Gastroesophageal sphincter (tissue), 4 donors: ENCODE measurements at regions not wholly inside any gene's neighbourhood (a gene's known extent, or its start where the extent isn't known, plus 50 kb on each side); places are given as distances from the start of the nearest gene placed in this dataset.

Experiments used
- ATAC-seq: fragments of 150-250 bp; one replicate; pipeline ENCODE4 v1.9.1; 2016; ENCODE audit warnings: mild to moderate bottlenecking, moderate library complexity
- H3K27ac ChIP-seq, 4 donors: fragments of 200-600 bp; sonication (generic) in 3 of 4; 1 replicate in 3 of 4; 2 replicates in 1 of 4; pipeline ENCODE4 v1.5.1; 2016 to 2019
- H3K27me3 ChIP-seq: fragments of 200-600 bp; sonication (generic); one replicate; pipeline ENCODE4 v1.5.1; 2019
- H3K36me3 ChIP-seq, 2 donors: fragments of 200-600 bp; sonication (generic); one replicate each; pipeline ENCODE4 v1.5.1; 2019; ENCODE audit warnings: control low read depth in 1 of 2
- H3K4me1 ChIP-seq, 3 donors: fragments of 200-600 bp; sonication (generic); 1 replicate in 2 of 3; 2 replicates in 1 of 3; pipeline ENCODE4 v1.5.1; 2016 to 2019; ENCODE audit warnings: control low read depth in 2 of 3
- H3K4me3 ChIP-seq, 2 donors: fragments of 200-600 bp; sonication (generic); one replicate each; pipeline ENCODE4 v1.5.1; 2019; ENCODE audit warnings: mild to moderate bottlenecking in 1 of 2, moderate library complexity in 1 of 2
- H3K9me3 ChIP-seq, 3 donors: fragments of 200-600 bp; sonication (generic); one replicate each; pipeline ENCODE4 v1.5.1; 2017 to 2019; ENCODE audit warnings: control low read depth in 2 of 3
- CTCF ChIP-seq, 4 experiments: fragments of 200-600 bp in 2 of 4; fragments of 450-650 bp in 2 of 4; sonication (generic) in 1 of 4; IDR thresholded peaks; one replicate each; pipeline ENCODE4 v1.5.1; 2017 to 2019; ENCODE audit warnings: antibody characterized with exemption in 4 of 4, mild to moderate bottlenecking in 2 of 4, moderate library complexity in 2 of 4
- EP300 ChIP-seq: sonication (generic); formaldehyde crosslinking; IDR thresholded peaks from one replicate; pipeline ENCODE4 v1.6.1; 2017; ENCODE audit warnings: antibody characterized with exemption, mild to moderate bottlenecking
- POLR2A ChIP-seq, 2 donors: fragments of 450-650 bp; IDR thresholded peaks; one replicate each; pipeline ENCODE4 v1.6.1; 2017; ENCODE audit warnings: antibody characterized with exemption in 2 of 2, mild to moderate bottlenecking in 2 of 2, moderate library complexity in 1 of 2
- POLR2AphosphoS5 ChIP-seq: sonication (generic); formaldehyde crosslinking; IDR thresholded peaks from one replicate; pipeline ENCODE4 v1.6.1; 2017; ENCODE audit warnings: antibody characterized with exemption
- WGBS, 2 donors: methylation state at CpG; one replicate each; pipeline ENCODE4 v1.1.5; 2018; ENCODE audit warnings: low coverage in 1 of 2; 5-methylcytosine and 5-hydroxymethylcytosine counted together

DNA sequence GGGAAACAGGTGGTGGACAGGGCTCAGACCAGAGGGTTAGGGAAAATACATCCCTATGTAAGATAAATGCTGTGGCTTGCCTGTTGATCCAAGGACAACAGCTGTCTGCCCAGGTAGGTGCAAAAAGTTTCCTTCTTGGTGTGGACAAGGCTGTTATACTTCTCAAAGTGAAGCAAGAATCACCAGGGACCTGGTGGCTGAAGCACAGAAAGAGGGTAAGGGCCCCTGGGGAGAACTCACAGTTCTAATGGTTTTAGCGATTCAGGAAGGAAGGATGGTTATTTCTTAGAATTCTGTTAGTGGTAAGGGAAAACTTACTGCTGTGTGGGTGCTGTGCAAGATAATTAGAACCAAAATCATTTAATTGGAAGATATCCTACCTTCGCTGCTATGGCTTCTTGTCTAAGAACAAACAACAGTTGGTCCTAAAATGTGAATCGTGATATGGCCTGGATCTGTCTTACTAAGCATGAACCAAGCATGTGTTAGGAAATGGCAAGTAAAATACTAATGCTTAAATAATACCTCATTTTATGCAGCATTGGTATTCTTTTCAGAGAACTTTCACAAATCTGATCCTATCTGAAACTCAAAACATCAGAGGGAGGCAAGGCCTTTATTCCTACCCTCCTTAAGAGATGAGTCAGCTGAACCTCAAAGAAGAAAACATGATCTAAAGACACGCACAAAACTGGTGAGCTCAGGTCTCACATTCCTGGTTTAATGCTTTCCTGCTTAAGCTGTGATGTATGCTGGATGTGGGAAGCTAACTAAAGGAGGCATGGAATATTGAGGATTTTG lies 159.2 kb upstream of the THUMPD2 start:
- Histone ChIP-seq H3K27me3 (no peaks in the 10 kb centered on the region), H3K9me3 (no peaks in the 10 kb centered on the region), H3K36me3 (no peaks in the 10 kb centered on the region), H3K27ac (no peak overlapping the region), H3K4me3 (no peak overlapping the region), H3K4me1 (no peaks in the 10 kb centered on the region)
- no peak for ATAC-seq
- 83 to 92% methylated on average over 4 of the region's 4 CpGs for WGBS, 2 donors
- TF ChIP-seq EP300 (no peak), POLR2AphosphoS5 (no peak)

DNA sequence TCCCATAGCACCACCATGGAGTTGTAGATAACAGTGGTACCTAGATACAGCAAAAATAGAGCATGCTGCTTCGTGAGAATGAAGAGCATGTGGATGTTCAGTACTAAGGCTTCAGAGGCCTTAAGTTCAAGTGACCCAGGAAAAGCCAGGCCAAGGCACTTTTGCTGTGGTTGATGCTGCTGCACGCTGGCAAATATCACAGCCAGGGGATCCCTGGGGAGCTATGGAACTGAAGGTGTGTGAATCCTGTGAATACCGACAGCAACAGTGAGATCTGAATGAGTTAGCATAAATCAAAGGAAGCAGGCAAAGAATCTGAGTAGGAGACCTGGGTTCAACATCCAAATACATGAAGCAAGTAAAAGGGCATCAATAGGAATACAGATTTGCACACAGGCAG lies 158.6 kb upstream of the THUMPD2 start:
- no peaks in the 10 kb centered on the region for H3K27me3 ChIP-seq
- H3K4me1 ChIP-seq: no peaks in the 10 kb centered on the region
- no peaks in the 10 kb centered on the region for H3K36me3 ChIP-seq
- ATAC-seq: no peak
- no peak for TF ChIP-seq POLR2AphosphoS5
- no peak for TF ChIP-seq EP300
- no peak for TF ChIP-seq POLR2A (IDR thresholded peaks at IDR 0.05)
- TF ChIP-seq CTCF (IDR thresholded peaks at IDR 0.05): no peak
- no peaks in the 10 kb centered on the region for H3K9me3 ChIP-seq
- H3K27ac ChIP-seq: no peak overlapping the region
- no peak overlapping the region for H3K4me3 ChIP-seq
- WGBS, 2 donors: 91 to 93% methylated on average over 3 of the region's 3 CpGs

DNA sequence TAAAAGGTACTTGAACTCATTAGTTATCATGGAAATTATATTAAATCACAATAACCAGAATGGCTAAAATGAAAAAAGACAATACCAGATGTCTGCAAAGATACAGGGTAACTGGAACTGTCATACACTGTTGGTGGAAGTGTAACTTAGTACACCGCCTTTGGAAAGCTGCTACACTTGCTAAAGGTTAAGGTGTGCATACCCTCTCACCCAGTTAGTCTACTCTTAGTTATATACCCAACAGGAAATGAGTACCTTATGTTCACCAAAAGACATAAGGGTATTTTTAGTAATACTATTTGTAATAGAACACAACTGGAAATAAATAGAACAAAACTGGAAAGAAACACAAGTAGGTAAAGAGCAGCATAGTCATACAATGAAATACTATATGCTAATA lies 155.8 kb upstream of the THUMPD2 start:
- no peaks in the 10 kb centered on the region for H3K4me1 ChIP-seq
- TF ChIP-seq POLR2AphosphoS5 (no peak), POLR2A (IDR thresholded peaks at IDR 0.05) (no peak), EP300 (no peak), CTCF (IDR thresholded peaks at IDR 0.05) (no peak)
- H3K9me3 ChIP-seq: no peaks in the 10 kb centered on the region
- H3K27me3 ChIP-seq: no peaks in the 10 kb centered on the region
- no peak overlapping the region for H3K4me3 ChIP-seq
- WGBS, 2 donors: 80 to 87% methylated on average over 1 of the region's 1 CpG
- no peak for ATAC-seq
- H3K36me3 ChIP-seq: no peaks in the 10 kb centered on the region
- no peak overlapping the region for H3K27ac ChIP-seq

DNA sequence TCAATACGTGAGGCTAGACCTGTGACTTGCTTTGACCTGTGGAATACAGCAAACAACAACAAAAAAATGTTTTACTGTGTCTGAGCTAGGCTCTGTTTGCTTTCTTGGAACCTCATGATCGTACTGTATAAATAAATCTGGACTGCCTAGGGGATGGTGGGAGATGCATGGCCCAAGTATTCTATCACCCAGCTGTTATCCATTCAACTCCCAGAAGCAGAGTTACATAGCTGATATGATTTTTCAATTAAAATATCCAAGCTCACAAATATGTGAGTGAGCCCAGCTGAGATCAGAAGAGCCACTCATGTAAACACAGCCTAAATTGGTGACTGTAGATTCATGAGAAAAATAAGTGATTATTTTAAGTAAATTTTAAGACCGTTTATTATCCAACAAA lies 154.1 kb upstream of the THUMPD2 start:
- WGBS, 2 donors: 53 to 61% methylated on average over 3 of the region's 3 CpGs
- Histone ChIP-seq H3K4me3 (no peak overlapping the region), H3K27ac (no peak overlapping the region), H3K36me3 (no peaks in the 10 kb centered on the region), H3K27me3 (no peaks in the 10 kb centered on the region), H3K9me3 (no peaks in the 10 kb centered on the region), H3K4me1 (no peaks in the 10 kb centered on the region)
- ATAC-seq: no peak
- no peak for TF ChIP-seq POLR2AphosphoS5

GRCh38 chr2:39932198-39932597 lies 153.1 kb upstream of the THUMPD2 start:
- Histone ChIP-seq H3K4me3 (no peak overlapping the region), H3K9me3 (no peaks in the 10 kb centered on the region), H3K4me1 (no peaks in the 10 kb centered on the region), H3K27me3 (no peaks in the 10 kb centered on the region), H3K27ac (no peak overlapping the region), H3K36me3 (no peaks in the 10 kb centered on the region)
- WGBS, 2 donors: 82 to 84% methylated on average over 3 of the region's 3 CpGs
- no peak for ATAC-seq
- TF ChIP-seq CTCF (IDR thresholded peaks at IDR 0.05) (no peak), EP300 (no peak)

DNA sequence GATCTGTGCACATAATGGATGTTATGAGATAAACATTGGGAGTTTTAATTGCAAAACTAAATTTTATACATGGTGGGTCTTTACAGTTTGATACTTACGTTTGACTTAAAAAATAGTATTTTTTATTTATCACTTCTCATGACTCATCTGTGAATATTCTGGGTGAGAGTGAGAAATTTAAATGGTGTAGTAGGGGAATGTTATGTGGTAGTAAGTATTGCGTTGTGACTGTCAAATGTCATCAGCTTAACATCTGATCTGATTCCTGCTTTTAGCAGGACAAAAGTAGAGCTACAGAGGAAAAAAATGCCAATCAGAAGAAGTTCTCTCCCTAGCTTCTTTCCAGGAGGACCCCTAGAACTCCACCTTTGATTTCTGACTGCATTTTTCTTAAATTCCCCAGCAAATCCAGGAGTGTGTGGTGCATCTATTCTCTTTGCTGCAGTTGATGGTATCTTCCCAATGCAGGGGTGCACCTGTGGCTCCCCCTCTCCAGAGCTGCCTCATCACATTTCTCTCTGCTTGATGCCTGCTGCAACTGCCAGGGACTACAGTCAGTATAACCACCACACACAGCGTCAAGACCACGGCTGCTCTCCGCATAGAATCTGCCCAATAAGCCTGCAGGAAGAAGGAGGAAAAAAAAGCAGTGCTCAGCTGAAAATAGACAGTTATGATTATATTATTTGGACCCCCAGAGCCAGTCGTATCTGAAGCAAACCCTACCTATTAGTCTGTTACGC lies 151.3 kb upstream of the THUMPD2 start:
- no peaks in the 10 kb centered on the region for H3K36me3 ChIP-seq
- no peak for TF ChIP-seq POLR2A (IDR thresholded peaks at IDR 0.05)
- TF ChIP-seq CTCF (IDR thresholded peaks at IDR 0.05): no peak
- no peak for TF ChIP-seq EP300
- TF ChIP-seq POLR2AphosphoS5: no peak
- H3K4me3 ChIP-seq: no peak overlapping the region
- ATAC-seq: no peak
- H3K4me1 ChIP-seq: no peaks in the 10 kb centered on the region
- no peak overlapping the region for H3K27ac ChIP-seq
- H3K27me3 ChIP-seq: no peaks in the 10 kb centered on the region
- H3K9me3 ChIP-seq: no peaks in the 10 kb centered on the region
- WGBS, 2 donors: 93 to 97% methylated on average over 6 to 7 of the region's 7 CpGs
